Astrocyte of the hippocampus (primary cell): ENCODE measurements at regions not wholly inside any gene's neighbourhood (a gene's known extent, or its start where the extent isn't known, plus 50 kb on each side); places are given as distances from the start of the nearest gene placed in this dataset.

Experiments
- DNase-seq: peaks from one replicate; pipeline ENCODE4 v3.0.0; 2011; ENCODE audit warnings: low read depth, low spot score

GRCh38 chr2:161571051-161571429 is 53.2 kb upstream of the SLC4A10 start:
- no peak for DNase-seq
